CD4-positive, alpha-beta memory T cell (primary cell): ENCODE measurements at regions not wholly inside any gene's neighbourhood (a gene's known extent, or its start where the extent isn't known, plus 50 kb on each side); places are given as distances from the start of the nearest gene placed in this dataset.
A peak's percentile ranks its signal among the peaks of the same experiment; 100 is the strongest.

Experiments
- CTCF ChIA-PET: fragments of 350-600 bp; sonication (Branson Sonifier 250); formaldehyde crosslinking; loops from one replicate; lab custom pipeline; 2021; ENCODE audit warnings: inconsistent platforms; ENCODE audit not compliant: partially characterized antibody; lab: Charles Lee
- POLR2A ChIA-PET: fragments of 350-600 bp; sonication (Branson Sonifier 250); formaldehyde crosslinking; loops from one replicate; lab custom pipeline; 2021; ENCODE audit not compliant: partially characterized antibody; lab: Charles Lee
- DNase-seq, 5 donors: peaks; one replicate each; pipeline versions ENCODE4 v3.0.0 to v3.0.0-alpha.2; 2020 to 2022; ENCODE audit warnings: mixed read lengths in 1 of 5
- H3K27ac ChIP-seq: one replicate; pipeline ENCODE4 v1.7.0; 2013; ENCODE audit warnings: low read depth, low read length
- H3K27me3 ChIP-seq: 2 replicates; pipeline ENCODE4 v1.7.0; 2013; ENCODE audit warnings: mild to moderate bottlenecking, low read length, moderate library complexity; ENCODE audit not compliant: insufficient read depth
- H3K36me3 ChIP-seq: 2 replicates; pipeline ENCODE4 v1.7.0; 2013; ENCODE audit warnings: mild to moderate bottlenecking, low read length, moderate library complexity; ENCODE audit not compliant: insufficient read depth
- H3K4me1 ChIP-seq: 2 replicates; pipeline ENCODE4 v1.7.0; 2013; ENCODE audit warnings: mild to moderate bottlenecking, low read length, moderate library complexity; ENCODE audit not compliant: insufficient read depth
- H3K4me3 ChIP-seq, 2 donors: one replicate each; pipeline ENCODE4 v1.7.0; 2013; ENCODE audit warnings: low read length in 2 of 2, mild to moderate bottlenecking in 1 of 2
- H3K9me3 ChIP-seq, 2 donors: one replicate each; pipeline ENCODE4 v1.7.0; 2013; ENCODE audit warnings: low read length in 2 of 2, control low read depth in 1 of 2; ENCODE audit not compliant: control insufficient read depth in 1 of 2
- H3K27ac Mint-ChIP-seq, 7 donors: one replicate each; pipeline ENCODE4 v1.8.0; 2020 to 2021; ENCODE audit warnings: mixed read lengths in 7 of 7, mild to moderate bottlenecking in 6 of 7, inconsistent platforms in 3 of 7, moderate library complexity in 3 of 7
- H3K27me3 Mint-ChIP-seq, 2 donors: one replicate each; pipeline ENCODE4 v1.8.0; 2020 to 2021; ENCODE audit warnings: mixed read lengths in 2 of 2
- H3K36me3 Mint-ChIP-seq, 2 donors: one replicate each; pipeline ENCODE4 v1.8.0; 2020 to 2021; ENCODE audit warnings: mixed read lengths in 2 of 2, inconsistent platforms in 1 of 2, mild to moderate bottlenecking in 1 of 2
- H3K4me1 Mint-ChIP-seq, 4 donors: one replicate each; pipeline ENCODE4 v1.8.0; 2020 to 2021; ENCODE audit warnings: mixed read lengths in 4 of 4, mild to moderate bottlenecking in 1 of 4
- H3K4me3 Mint-ChIP-seq, 8 donors: one replicate each; pipeline ENCODE4 v1.8.0; 2020 to 2021; ENCODE audit warnings: mixed read lengths in 8 of 8, mild to moderate bottlenecking in 7 of 8, moderate library complexity in 6 of 8, inconsistent platforms in 3 of 8
- H3K9me3 Mint-ChIP-seq, 8 donors: one replicate each; pipeline ENCODE4 v1.8.0; 2020 to 2021; ENCODE audit warnings: mixed read lengths in 8 of 8, mild to moderate bottlenecking in 5 of 8, inconsistent platforms in 3 of 8, moderate library complexity in 1 of 8
- intact Hi-C: fragments of 100-400 bp; cut with micrococcal nuclease; formaldehyde crosslinking; loops from one replicate; pipeline ENCODE4 v1.15.1; 2023

DNA sequence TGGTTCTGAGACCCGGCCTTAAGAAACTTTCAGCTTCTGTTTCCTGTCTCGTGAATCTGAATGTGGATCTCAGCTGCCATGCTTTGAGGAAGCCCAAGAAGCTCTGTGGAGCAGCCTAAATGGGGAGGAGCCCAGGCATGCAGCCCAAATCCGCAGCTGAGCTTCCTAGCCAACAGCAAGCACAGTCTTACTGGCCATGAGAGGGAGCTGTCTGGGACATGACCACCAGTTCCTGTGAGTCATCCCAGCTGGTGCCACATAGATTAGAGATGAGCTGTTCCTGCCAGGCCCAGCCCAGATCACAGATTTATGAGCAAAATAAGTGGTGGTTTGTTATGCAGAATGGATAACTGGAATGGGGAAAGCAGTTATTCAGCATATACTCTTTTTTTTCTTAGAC is 224.4 kb upstream of the APCDD1 start:
- Mint-ChIP-seq H3K36me3 (no peaks in the 10 kb centered on the region), H3K27me3 (peaks cover 0 to 2% of the 10 kb centered on the region in 2 donors), H3K27ac (no peak overlapping the region), H3K9me3 (peaks cover 4 to 30% (median 10%) of the 10 kb centered on the region in 8 donors), H3K4me1 (no peaks in the 10 kb centered on the region), H3K4me3 (no peak overlapping the region)
- Histone ChIP-seq H3K4me1 (no peaks in the 10 kb centered on the region), H3K27ac (no peak overlapping the region), H3K27me3 (no peaks in the 10 kb centered on the region), H3K36me3 (no peaks in the 10 kb centered on the region), H3K4me3 (no peak overlapping the region), H3K9me3 (no peaks in the 10 kb centered on the region)
- intact Hi-C loops = no loop called here
- POLR2A ChIA-PET = no interaction called here
- no peak for DNase-seq
- CTCF ChIA-PET = interaction anchor here (0.7 kb wide), 1 partner anchor 8 kb away, joined by 4 read pairs; no protein-coding TSS in a partner anchor

DNA sequence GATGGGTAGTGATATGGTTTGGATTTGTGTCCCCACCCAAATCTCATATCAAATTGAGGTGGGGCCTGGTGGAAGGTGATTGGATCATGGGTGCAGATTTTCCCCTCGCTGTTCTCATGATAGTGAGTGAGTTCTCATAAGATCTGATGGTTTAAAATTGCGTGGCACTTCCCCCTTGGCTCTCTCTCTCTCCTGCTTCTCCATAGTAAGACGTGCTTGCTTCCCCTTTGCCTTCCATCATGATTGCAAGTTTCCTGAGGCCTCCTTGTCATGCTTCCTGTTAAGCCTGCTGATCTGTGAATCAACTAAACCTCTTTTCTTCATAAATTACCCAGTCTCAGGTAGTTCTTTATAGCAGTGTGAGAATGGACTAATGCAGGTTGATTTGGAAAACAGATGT is 223.2 kb upstream of the APCDD1 start:
- no peak overlapping the region for H3K4me3 ChIP-seq
- H3K4me1 Mint-ChIP-seq = no peaks in the 10 kb centered on the region
- no peak overlapping the region for H3K27ac ChIP-seq
- H3K9me3 ChIP-seq = no peaks in the 10 kb centered on the region
- no peak for DNase-seq
- no peaks in the 10 kb centered on the region for H3K27me3 ChIP-seq
- no peaks in the 10 kb centered on the region for H3K36me3 Mint-ChIP-seq
- intact Hi-C loops = no loop called here
- peaks cover 0 to 2% of the 10 kb centered on the region in 2 donors for H3K27me3 Mint-ChIP-seq
- H3K4me1 ChIP-seq = no peaks in the 10 kb centered on the region
- H3K27ac Mint-ChIP-seq = no peak overlapping the region
- ChIA-PET CTCF (no interaction called here), POLR2A (no interaction called here)
- no peaks in the 10 kb centered on the region for H3K36me3 ChIP-seq
- H3K4me3 Mint-ChIP-seq = no peak overlapping the region
- peaks cover 0 to 21% (median 5%) of the 10 kb centered on the region in 8 donors for H3K9me3 Mint-ChIP-seq

DNA sequence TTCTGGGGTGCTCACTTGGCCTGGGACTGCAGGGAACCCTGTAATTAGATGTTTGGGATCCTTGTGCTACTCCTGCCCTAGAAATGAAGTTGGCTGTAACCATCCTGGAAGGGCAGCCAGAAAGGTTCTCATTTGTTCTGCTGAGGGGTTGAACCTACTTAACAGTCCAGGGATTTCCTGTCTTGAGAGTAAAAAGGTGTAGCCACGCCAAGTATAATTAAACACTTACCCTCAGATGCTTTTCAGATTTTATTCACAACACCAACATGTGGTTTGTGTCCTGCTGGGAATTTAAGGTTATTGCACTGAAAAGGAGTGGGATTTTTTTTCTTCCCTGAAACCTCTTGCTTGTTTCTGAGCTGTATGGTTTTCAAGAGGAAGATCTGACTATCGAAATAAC is 222.4 kb upstream of the APCDD1 start:
- Mint-ChIP-seq H3K4me3 (no peak overlapping the region), H3K36me3 (no peaks in the 10 kb centered on the region), H3K27ac (no peak overlapping the region), H3K4me1 (no peaks in the 10 kb centered on the region), H3K9me3 (peaks cover 0 to 16% (median 4%) of the 10 kb centered on the region in 8 donors), H3K27me3 (peaks cover 0 to 2% of the 10 kb centered on the region in 2 donors)
- intact Hi-C loops = no loop called here
- ChIA-PET CTCF (no interaction called here), POLR2A (no interaction called here)
- Histone ChIP-seq H3K36me3 (no peaks in the 10 kb centered on the region), H3K4me3 (no peak overlapping the region), H3K9me3 (no peaks in the 10 kb centered on the region), H3K4me1 (no peaks in the 10 kb centered on the region), H3K27me3 (no peaks in the 10 kb centered on the region), H3K27ac (no peak overlapping the region)
- no peak for DNase-seq

DNA sequence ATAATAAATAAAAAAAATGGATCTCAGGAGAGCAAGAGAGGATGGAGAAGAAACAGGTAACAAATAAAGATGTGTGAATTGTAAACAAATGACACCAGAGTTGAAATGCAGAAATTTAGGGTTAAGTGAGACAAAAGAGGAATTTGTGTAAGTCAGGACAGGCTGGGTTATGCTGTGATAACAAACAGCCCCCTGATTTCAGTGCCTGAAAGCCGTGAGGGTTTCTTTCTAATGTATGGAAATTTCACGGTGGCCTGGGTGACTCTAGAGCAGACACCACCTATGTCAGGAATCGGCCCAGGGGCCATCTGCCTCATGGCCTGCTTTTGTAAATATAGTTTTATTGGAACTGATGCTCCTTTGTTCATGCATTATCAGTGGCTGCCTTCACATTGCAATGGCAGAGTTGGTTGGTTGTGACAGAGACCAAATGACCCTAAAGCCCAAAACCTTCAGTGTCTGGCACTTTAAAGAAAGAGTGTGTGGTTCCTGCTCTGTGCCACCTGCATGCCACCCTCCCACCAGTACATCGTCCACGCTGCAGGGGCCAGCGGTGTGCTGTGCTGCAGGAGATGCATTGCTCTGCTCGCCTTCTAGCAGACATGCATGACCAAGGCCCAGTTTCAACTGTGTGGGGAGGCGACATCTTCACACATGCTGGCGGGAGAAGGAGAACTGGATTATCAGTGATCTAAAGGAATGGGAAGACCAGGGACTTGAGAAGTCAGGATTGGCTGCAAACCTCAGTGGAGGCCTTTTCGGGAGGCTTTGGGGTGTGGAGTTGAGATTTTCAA is 221.2 kb upstream of the APCDD1 start:
- H3K9me3 Mint-ChIP-seq = peaks cover 0 to 14% (median 4%) of the 10 kb centered on the region in 8 donors
- intact Hi-C loops = no loop called here
- CTCF ChIA-PET = no interaction called here

DNA sequence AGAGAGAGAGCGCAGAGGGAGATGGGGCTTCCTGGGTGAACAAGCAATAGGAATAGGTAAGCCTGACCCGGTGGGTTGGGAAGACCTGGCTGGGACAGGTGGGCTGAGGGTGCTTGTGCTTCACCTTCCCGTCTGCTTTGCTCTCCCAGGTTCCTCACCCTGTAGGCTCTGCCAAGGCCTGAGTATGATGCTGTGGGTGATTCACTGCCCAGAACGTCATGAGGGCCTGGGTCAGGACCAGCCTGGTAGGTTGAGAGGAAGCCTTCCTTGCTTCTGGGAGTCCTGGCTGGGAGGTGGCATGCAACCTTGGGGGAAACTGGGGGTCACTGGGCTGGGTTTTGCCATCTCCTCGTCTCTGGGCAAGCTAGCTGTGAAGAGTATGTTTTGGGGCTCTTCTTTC is 220.2 kb upstream of the APCDD1 start:
- no peak overlapping the region for H3K4me3 Mint-ChIP-seq
- no peaks in the 10 kb centered on the region for H3K4me1 Mint-ChIP-seq
- Histone ChIP-seq H3K4me3 (no peak overlapping the region), H3K27me3 (no peaks in the 10 kb centered on the region), H3K9me3 (no peaks in the 10 kb centered on the region), H3K4me1 (no peaks in the 10 kb centered on the region), H3K27ac (no peak overlapping the region), H3K36me3 (no peaks in the 10 kb centered on the region)
- ChIA-PET CTCF (no interaction called here), POLR2A (no interaction called here)
- no peaks in the 10 kb centered on the region for H3K36me3 Mint-ChIP-seq
- H3K9me3 Mint-ChIP-seq = peaks cover 0 to 14% (median 4%) of the 10 kb centered on the region in 8 donors
- DNase-seq = no peak
- peaks cover 0 to 2% of the 10 kb centered on the region in 2 donors for H3K27me3 Mint-ChIP-seq
- intact Hi-C loops = no loop called here
- H3K27ac Mint-ChIP-seq = no peak overlapping the region

More for the DNA sequence above, 221.2 kb upstream of the APCDD1 start:
- POLR2A ChIA-PET = no interaction called here
- Mint-ChIP-seq H3K27ac (no peak overlapping the region), H3K4me3 (no peak overlapping the region), H3K27me3 (peaks cover 0 to 2% of the 10 kb centered on the region in 2 donors), H3K36me3 (no peaks in the 10 kb centered on the region), H3K4me1 (no peaks in the 10 kb centered on the region)
- no peaks in the 10 kb centered on the region for H3K36me3 ChIP-seq
- no peak overlapping the region for H3K4me3 ChIP-seq
- H3K27ac ChIP-seq = no peak overlapping the region
- DNase-seq = no peak
- no peaks in the 10 kb centered on the region for H3K27me3 ChIP-seq
- H3K4me1 ChIP-seq = no peaks in the 10 kb centered on the region
- H3K9me3 ChIP-seq = no peaks in the 10 kb centered on the region

DNA sequence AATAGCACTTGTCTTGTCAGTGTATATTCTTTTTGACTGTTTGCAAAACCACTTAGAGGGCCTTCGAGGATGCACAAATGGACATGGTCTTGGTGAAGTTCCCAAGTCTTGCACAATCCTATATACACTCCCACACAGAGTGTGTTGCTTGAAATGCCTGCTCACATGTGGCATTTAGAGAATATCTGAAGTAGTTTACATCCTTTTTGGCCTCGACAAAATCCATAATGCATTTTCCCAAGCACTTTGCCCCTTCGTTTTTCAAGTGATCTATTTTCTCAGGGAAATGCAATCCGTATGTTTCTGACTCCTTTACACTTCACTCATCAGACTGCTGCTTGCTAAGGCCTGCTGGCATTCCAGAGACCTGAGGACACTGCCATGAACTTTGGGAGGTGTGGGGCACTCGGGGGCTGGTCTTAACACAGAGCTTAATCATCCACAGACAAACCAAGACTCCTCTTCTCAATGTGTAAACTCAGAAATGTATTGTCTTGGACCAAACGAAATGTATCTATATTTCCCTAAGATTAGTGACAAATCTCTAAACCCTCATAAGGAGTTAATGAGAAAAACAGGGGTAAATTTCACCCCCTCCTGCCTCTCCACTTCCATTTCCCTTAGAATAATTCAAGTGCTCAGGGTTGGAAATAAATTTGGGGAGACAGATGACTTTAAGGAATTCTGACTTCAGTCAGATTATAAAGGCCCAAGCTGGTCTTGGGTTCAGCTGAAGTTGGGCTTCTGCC is 219.3 kb upstream of the APCDD1 start:
- Histone ChIP-seq H3K4me1 (no peaks in the 10 kb centered on the region), H3K4me3 (no peak overlapping the region), H3K9me3 (no peaks in the 10 kb centered on the region), H3K27ac (no peak overlapping the region), H3K36me3 (no peaks in the 10 kb centered on the region), H3K27me3 (no peaks in the 10 kb centered on the region)
- H3K27me3 Mint-ChIP-seq = peaks cover 0 to 2% of the 10 kb centered on the region in 2 donors
- H3K36me3 Mint-ChIP-seq = no peaks in the 10 kb centered on the region
- H3K4me1 Mint-ChIP-seq = no peaks in the 10 kb centered on the region
- ChIA-PET CTCF (no interaction called here), POLR2A (no interaction called here)
- H3K9me3 Mint-ChIP-seq = peaks cover 0 to 14% (median 2%) of the 10 kb centered on the region in 8 donors
- DNase-seq = no peak
- no peak overlapping the region for H3K4me3 Mint-ChIP-seq
- H3K27ac Mint-ChIP-seq = peak overlapping the region in 1 of 7 donors; percentile 7
- intact Hi-C loops = no loop called here

DNA sequence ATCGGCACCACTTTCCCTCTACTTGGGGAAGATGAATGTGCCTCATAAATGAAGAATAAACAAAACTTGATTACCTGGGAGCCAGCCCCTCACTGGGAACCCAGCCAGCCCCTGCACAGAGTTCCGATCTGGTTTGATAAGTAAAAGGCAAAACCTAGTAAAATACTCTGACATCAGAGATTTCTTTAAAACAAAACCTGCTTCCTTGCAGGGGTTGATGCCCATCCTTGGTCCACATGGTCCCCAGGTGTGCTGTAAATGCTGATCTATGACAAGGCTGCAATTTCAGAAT is 218.8 kb upstream of the APCDD1 start:
- no peaks in the 10 kb centered on the region for H3K4me1 Mint-ChIP-seq
- intact Hi-C loops = no loop called here
- Histone ChIP-seq H3K27ac (no peak overlapping the region), H3K4me3 (no peak overlapping the region), H3K27me3 (no peaks in the 10 kb centered on the region), H3K36me3 (no peaks in the 10 kb centered on the region), H3K4me1 (no peaks in the 10 kb centered on the region), H3K9me3 (no peaks in the 10 kb centered on the region)
- H3K9me3 Mint-ChIP-seq = peaks cover 0 to 12% (median 2%) of the 10 kb centered on the region in 8 donors
- no peak for DNase-seq
- ChIA-PET POLR2A (no interaction called here), CTCF (no interaction called here)
- no peaks in the 10 kb centered on the region for H3K36me3 Mint-ChIP-seq
- H3K27me3 Mint-ChIP-seq = peaks cover 0 to 2% of the 10 kb centered on the region in 2 donors
- no peak overlapping the region for H3K27ac Mint-ChIP-seq
- H3K4me3 Mint-ChIP-seq = no peak overlapping the region
